ENCODE measurements at regions not wholly inside any gene's neighbourhood (a gene's known extent, or its start where the extent isn't known, plus 50 kb on each side); places are given as distances from the start of the nearest gene placed in this dataset.

DNA sequence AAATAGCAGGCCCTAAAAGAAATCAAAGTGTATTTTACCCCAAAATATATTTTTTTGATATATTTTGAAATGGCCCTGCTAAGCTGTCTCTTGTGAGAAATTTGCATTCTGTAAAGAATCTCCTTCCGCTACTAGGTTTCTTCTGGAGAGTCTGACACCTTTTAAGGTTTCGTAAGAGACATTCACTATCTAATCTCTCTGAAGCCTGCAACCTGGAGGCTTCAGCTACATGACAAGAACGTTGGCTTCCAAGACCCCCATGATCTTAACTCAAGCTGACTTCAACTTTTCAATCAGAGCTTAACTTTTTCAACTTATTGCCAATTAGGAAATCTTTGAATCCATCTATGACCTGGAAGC, 1894.9 kb upstream of the LRRTM1 start:
- TF ChIP-seq POLR2A (IDR thresholded peaks at IDR 0.05): no peak
- TF ChIP-seq, protein P1, sequence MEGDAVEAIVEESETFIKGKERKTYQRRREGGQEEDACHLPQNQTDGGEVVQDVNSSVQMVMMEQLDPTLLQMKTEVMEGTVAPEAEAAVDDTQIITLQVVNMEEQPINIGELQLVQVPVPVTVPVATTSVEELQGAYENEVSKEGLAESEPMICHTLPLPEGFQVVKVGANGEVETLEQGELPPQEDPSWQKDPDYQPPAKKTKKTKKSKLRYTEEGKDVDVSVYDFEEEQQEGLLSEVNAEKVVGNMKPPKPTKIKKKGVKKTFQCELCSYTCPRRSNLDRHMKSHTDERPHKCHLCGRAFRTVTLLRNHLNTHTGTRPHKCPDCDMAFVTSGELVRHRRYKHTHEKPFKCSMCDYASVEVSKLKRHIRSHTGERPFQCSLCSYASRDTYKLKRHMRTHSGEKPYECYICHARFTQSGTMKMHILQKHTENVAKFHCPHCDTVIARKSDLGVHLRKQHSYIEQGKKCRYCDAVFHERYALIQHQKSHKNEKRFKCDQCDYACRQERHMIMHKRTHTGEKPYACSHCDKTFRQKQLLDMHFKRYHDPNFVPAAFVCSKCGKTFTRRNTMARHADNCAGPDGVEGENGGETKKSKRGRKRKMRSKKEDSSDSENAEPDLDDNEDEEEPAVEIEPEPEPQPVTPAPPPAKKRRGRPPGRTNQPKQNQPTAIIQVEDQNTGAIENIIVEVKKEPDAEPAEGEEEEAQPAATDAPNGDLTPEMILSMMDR (IDR thresholded peaks at IDR 0.05): no peak

Data from body of pancreas (tissue), 4 donors.